ENCODE measurements at regions not wholly inside any gene's neighbourhood (a gene's known extent, or its start where the extent isn't known, plus 50 kb on each side); places are given as distances from the start of the nearest gene placed in this dataset.

GRCh38 chr5:133846478-133847226 is 121.8 kb downstream of the C5orf15 start:
- TF ChIP-seq CTCF (IDR thresholded peaks at IDR 0.05): no peak
- no peak for TF ChIP-seq POLR2AphosphoS5 (IDR thresholded peaks at IDR 0.05; ENCODE audit: low read depth, low read length)
- no peak for TF ChIP-seq REST (IDR thresholded peaks at IDR 0.05; ENCODE audit: insufficient read depth in 1 of 2, low read depth in 2 of 2, low read length in 1 of 2)

Measured in Panc1 (cell line).